Left lung (tissue), 4 donors: ENCODE measurements at regions not wholly inside any gene's neighbourhood (a gene's known extent, or its start where the extent isn't known, plus 50 kb on each side); places are given as distances from the start of the nearest gene placed in this dataset.
A peak's percentile ranks its signal among the peaks of the same experiment; 100 is the strongest.

Experiments used
- ATAC-seq: fragments of 200-7000 bp; cut with Tn5 transposase; one replicate; pipeline ENCODE4 v1.9.1; 2020; ENCODE audit warnings: moderate library complexity
- DNase-seq, 4 donors: peaks; one replicate each; pipeline ENCODE4 v3.0.0-alpha.2; 2013 to 2020
- H3K27ac ChIP-seq, 2 donors: fragments of 200-600 bp; sonication (generic) in 1 of 2; one replicate each; pipeline versions ENCODE4 v1.5.0 to v1.8.0; 2020 to 2021
- H3K27me3 ChIP-seq, 2 donors: fragments of 200-600 bp; sonication (generic) in 1 of 2; one replicate each; pipeline versions ENCODE4 v1.5.0 to v1.8.0; 2020 to 2021
- H3K36me3 ChIP-seq, 2 donors: fragments of 200-600 bp; sonication (generic) in 1 of 2; one replicate each; pipeline versions ENCODE4 v1.5.0 to v1.8.0; 2020 to 2021
- H3K4me1 ChIP-seq, 2 donors: fragments of 200-600 bp; one replicate each; pipeline ENCODE4 v1.8.0; 2021
- H3K4me3 ChIP-seq, 2 donors: fragments of 200-600 bp; sonication (generic) in 1 of 2; one replicate each; pipeline versions ENCODE4 v1.5.0 to v1.8.0; 2020 to 2021; ENCODE audit warnings: mild to moderate bottlenecking in 1 of 2
- H3K9me3 ChIP-seq, 2 donors: fragments of 200-600 bp; sonication (generic) in 1 of 2; one replicate each; pipeline versions ENCODE4 v1.5.0 to v1.8.0; 2020 to 2021
- intact Hi-C, 2 donors: fragments of 100-400 bp; cut with DNase I; formaldehyde crosslinking; loops; one replicate each; pipeline versions ENCODE4 v1.11.2 to v1.14.2; 2022
- TF ChIP-seq, protein P1 (sequence below), 2 donors: fragments of 200-600 bp; sonication (generic) in 1 of 2; IDR thresholded peaks; one replicate each; pipeline versions ENCODE4 v1.5.0 to v1.8.0; 2021; ENCODE audit warnings: antibody characterized with exemption in 2 of 2
- donor health status: DM: no; HTN: yes; CAD: no.
- donor health status: DM: no; HTN: no; CAD: no.

DNA sequence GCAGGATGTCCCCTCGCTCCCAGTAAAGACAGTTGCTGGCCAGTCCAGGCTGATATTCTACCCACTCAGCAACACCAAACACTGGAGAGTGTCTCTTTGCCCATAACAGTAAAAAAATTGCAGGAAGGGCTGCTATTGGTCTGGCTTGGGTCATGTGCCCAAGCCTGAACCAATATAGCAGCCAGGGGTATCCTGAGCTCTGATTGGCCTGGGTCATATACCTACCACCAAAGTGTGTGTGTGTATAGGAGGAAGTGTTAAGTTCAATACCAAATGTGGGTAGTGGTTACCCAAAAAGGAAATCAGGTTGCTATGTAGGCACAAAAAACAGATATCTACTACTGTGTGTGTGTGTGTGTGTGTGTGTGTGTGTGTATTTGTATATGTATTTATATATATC, 373.2 kb downstream of the BCOR start:
- DNase-seq (no peak), ATAC-seq (no peak)
- Histone ChIP-seq H3K4me1 (peaks cover 0 to 4% of the 10 kb centered on the region in 2 donors), H3K36me3 (no peaks in the 10 kb centered on the region), H3K27ac (no peak overlapping the region), H3K9me3 (no peaks in the 10 kb centered on the region), H3K4me3 (no peak overlapping the region), H3K27me3 (no peaks in the 10 kb centered on the region)
- TF ChIP-seq, protein P1, sequence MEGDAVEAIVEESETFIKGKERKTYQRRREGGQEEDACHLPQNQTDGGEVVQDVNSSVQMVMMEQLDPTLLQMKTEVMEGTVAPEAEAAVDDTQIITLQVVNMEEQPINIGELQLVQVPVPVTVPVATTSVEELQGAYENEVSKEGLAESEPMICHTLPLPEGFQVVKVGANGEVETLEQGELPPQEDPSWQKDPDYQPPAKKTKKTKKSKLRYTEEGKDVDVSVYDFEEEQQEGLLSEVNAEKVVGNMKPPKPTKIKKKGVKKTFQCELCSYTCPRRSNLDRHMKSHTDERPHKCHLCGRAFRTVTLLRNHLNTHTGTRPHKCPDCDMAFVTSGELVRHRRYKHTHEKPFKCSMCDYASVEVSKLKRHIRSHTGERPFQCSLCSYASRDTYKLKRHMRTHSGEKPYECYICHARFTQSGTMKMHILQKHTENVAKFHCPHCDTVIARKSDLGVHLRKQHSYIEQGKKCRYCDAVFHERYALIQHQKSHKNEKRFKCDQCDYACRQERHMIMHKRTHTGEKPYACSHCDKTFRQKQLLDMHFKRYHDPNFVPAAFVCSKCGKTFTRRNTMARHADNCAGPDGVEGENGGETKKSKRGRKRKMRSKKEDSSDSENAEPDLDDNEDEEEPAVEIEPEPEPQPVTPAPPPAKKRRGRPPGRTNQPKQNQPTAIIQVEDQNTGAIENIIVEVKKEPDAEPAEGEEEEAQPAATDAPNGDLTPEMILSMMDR (IDR thresholded peaks at IDR 0.05) = no peak
- intact Hi-C loops = no loop called here

DNA sequence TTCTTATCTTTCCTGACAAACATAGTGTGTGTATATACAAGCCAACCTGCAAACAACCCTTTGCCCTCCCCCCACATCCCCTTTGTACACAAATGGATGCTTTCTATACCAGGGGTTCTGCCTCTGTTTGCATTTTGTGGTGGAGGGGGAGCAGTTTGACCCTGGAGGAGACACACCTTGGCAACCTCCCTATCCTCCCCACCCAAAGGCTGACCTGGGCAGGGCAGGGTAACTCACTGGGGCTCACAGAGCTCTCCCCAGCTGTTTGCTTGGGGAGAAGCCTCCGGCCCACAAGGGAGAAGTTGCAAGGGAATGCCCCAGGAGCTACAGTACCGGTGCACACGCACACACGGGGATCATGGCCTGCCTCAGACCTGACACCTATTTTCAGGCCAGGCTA, 372.6 kb downstream of the BCOR start:
- no peak overlapping the region for H3K27ac ChIP-seq
- no peak for ATAC-seq
- no peaks in the 10 kb centered on the region for H3K9me3 ChIP-seq
- intact Hi-C loops = no loop called here
- no peak for DNase-seq
- H3K36me3 ChIP-seq = no peaks in the 10 kb centered on the region
- TF ChIP-seq, protein P1 (IDR thresholded peaks at IDR 0.05) = no peak
- no peaks in the 10 kb centered on the region for H3K27me3 ChIP-seq
- peaks cover 0 to 4% of the 10 kb centered on the region in 2 donors for H3K4me1 ChIP-seq
- H3K4me3 ChIP-seq = no peak overlapping the region

DNA sequence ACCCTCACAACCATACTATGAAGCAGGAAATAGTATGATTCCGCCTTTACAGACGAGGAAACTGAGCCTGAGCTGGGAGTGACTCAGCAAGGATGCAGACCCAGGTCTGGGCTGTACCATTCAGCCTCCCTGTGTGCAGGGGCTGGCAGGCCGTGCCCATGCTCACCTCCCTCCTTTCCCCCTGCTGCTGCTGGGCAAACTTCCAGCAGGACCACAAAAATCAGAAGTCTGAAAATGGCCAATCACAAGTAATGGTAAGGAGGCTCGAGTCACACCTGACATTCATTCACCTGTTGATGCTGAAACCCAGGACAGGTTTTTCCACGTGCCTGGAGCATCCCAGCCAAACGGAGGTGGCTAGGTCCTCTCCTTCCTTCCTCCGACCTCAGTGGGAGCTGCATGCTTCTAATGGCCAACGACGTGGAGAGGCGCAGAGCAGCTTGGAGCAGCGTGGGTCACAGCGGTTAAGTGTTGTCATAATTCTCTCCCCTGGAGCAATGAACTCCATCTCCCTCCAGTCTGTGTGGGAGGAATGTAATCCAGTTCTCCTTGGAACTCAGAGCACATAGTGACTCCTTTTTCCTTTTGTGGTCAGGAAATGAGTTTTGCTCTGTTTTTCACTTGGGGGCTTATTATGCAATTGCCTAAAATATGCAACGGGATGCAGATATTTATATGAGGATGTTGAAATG, 371.7 kb downstream of the BCOR start:
- Histone ChIP-seq H3K4me3 (no peak overlapping the region), H3K27ac (no peak overlapping the region), H3K9me3 (no peaks in the 10 kb centered on the region), H3K4me1 (peaks cover 4 to 8% of the 10 kb centered on the region in 2 donors), H3K36me3 (no peaks in the 10 kb centered on the region), H3K27me3 (no peaks in the 10 kb centered on the region)
- ATAC-seq = peak; percentile 46
- TF ChIP-seq, protein P1 (IDR thresholded peaks at IDR 0.05) = no peak
- intact Hi-C loops = no loop called here
- DNase-seq = peak in 2 of 4 donors; percentile 49 to 72

DNA sequence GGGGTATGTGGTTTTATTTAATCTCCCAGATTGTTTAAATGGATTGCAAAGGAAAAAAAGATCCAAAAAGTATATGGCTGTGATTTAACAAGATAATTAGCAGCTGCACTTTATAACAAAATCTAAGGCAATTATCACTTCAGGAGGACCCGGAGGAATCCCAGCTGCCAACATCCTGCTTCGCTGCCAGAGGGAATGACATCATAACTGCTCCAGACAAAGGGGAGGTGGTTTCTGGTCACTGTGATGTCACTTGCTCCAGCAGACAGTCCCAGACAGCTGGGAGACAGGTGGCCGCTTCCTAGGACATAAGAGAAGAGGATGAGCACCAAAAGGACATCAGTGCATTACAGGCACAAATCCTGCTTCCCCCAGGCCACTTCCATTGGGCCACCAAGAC, 371.0 kb downstream of the BCOR start:
- Histone ChIP-seq H3K4me3 (no peak overlapping the region), H3K27me3 (no peaks in the 10 kb centered on the region), H3K36me3 (no peaks in the 10 kb centered on the region), H3K4me1 (peaks cover 4 to 8% of the 10 kb centered on the region in 2 donors), H3K9me3 (no peaks in the 10 kb centered on the region), H3K27ac (no peak overlapping the region)
- TF ChIP-seq, protein P1 (IDR thresholded peaks at IDR 0.05) = no peak
- DNase-seq (peak in 2 of 4 donors; percentile 37 to 70), ATAC-seq (no peak)
- intact Hi-C loops = no loop called here

DNA sequence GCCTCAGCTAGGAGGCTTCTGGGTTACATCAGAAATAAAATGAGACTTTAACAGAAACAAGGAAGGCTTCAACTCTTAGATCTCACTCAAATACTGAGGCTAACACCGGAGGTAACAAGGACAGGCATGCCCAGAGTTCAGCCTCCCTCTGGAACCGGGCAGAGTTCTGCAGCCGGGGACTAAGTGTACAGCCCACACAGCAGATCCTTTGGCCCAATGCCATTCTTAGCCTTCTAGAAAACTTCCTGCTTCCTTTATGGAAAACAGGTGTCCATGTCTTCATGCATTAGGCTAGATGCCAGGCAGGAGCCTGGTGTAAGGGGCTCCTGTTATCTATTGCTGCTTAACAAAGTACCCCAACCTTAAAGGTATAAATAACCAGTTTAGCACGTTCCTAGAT, 369.7 kb downstream of the BCOR start:
- no peak overlapping the region for H3K27ac ChIP-seq
- intact Hi-C loops = no loop called here
- no peaks in the 10 kb centered on the region for H3K9me3 ChIP-seq
- H3K27me3 ChIP-seq = no peaks in the 10 kb centered on the region
- H3K36me3 ChIP-seq = no peaks in the 10 kb centered on the region
- TF ChIP-seq, protein P1 (IDR thresholded peaks at IDR 0.05) = no peak
- DNase-seq (no peak), ATAC-seq (no peak)
- no peak overlapping the region for H3K4me3 ChIP-seq
- H3K4me1 ChIP-seq = peaks cover 4 to 8% of the 10 kb centered on the region in 2 donors
